ENCODE measurements at regions not wholly inside any gene's neighbourhood (a gene's known extent, or its start where the extent isn't known, plus 50 kb on each side); places are given as distances from the start of the nearest gene placed in this dataset.

DNA sequence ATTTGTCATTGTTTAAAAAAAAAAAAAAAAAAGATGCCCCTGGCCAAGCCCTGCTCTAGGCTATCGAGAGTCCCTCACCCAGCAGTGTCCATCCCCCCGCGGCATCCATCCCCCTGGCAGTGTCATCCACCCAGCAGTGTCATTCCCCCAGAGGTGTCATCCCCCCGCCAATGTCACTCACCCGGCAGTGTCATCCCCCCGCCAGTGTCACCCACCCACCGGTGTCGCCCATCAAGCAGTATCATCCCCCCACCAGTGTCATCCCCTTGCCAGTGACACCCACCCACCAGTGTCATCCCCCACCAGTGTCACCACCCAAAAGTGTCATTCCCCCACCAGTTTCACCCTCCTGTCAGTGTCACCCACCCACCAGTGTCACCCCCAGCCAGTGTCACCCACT lies 99.3 kb upstream of the PRR20G start:
- no peak overlapping the region for H3K4me2 ChIP-seq (ENCODE audit: insufficient read depth, low read length)
- no peak for TF ChIP-seq CTCF (IDR thresholded peaks at IDR 0.05; ENCODE audit: extremely low read depth in 1 of 2, insufficient read depth in 1 of 2, low read depth in 1 of 2, low read length in 2 of 2)
- no peak for TF ChIP-seq GATA2 (IDR thresholded peaks at IDR 0.05; ENCODE audit: insufficient read depth, insufficient read length, low read depth, low read length)
- no peak for TF ChIP-seq EZH2 (IDR thresholded peaks at IDR 0.05; ENCODE audit: borderline replicate concordance, low read depth, low read length, severe bottlenecking)
- no peak for TF ChIP-seq FOS (IDR thresholded peaks at IDR 0.05; ENCODE audit: borderline replicate concordance, insufficient read depth, low read length)
- TF ChIP-seq MAX (IDR thresholded peaks at IDR 0.05; ENCODE audit: insufficient read depth, insufficient read length), result no peak
- no peak for TF ChIP-seq POLR2AphosphoS5 (IDR thresholded peaks at IDR 0.05; ENCODE audit: insufficient read depth, low read depth, low read length)
- no peak for TF ChIP-seq MYC (IDR thresholded peaks at IDR 0.05; ENCODE audit: low read depth, low read length)
- TF ChIP-seq POLR2A (IDR thresholded peaks at IDR 0.05; ENCODE audit: low read depth, low read length), result no peak
- TF ChIP-seq JUN (IDR thresholded peaks at IDR 0.05; ENCODE audit: borderline replicate concordance, insufficient read depth, insufficient read length, low read depth), result no peak
- DNase-seq (ENCODE audit: low read depth, low spot score) (no peak), FAIRE-seq (no peak)
- H2AFZ ChIP-seq (ENCODE audit: low read depth, low read length), result no peak overlapping the region
- no peaks in the 10 kb centered on the region for H3K27me3 ChIP-seq (ENCODE audit: control insufficient read depth in 2 of 2, insufficient read depth in 2 of 2, low read length in 2 of 2)
- no peaks in the 10 kb centered on the region for H3K4me1 ChIP-seq (ENCODE audit: control insufficient read depth, extremely low read depth, insufficient read depth, low read length)
- H4K20me1 ChIP-seq (replicated peaks; ENCODE audit: control insufficient read depth, extremely low read depth, insufficient read depth, low read length), result no peaks in the 10 kb centered on the region
- H3K9me3 ChIP-seq (replicated peaks; ENCODE audit: control insufficient read depth, insufficient read depth, low read length), result no peaks in the 10 kb centered on the region
- ChIA-PET CTCF (interaction anchor here (0.7 kb wide), 1 partner anchor 36 kb away, joined by 3 read pairs; no protein-coding TSS in a partner anchor), POLR2A (interaction anchor here (0.7 kb wide), 1 partner anchor 52 kb away, joined by 3 read pairs; no protein-coding TSS in a partner anchor)
- dilution Hi-C loops (cut with MboI; ENCODE audit: extremely low pct_ligation_motif_present, low sequenced_read_pairs), result no loop called here
- no peak overlapping the region for H3K9ac ChIP-seq (replicated peaks; ENCODE audit: extremely low read depth, insufficient read depth, low read length)
- no TSS peak for BruUV-seq (replicated peaks)
- H3K4me3 ChIP-seq (replicated peaks in 1 of 3; ENCODE audit: insufficient read depth in 1 of 3, low read depth in 1 of 3, low read length in 3 of 3), result no peak overlapping the region
- intact Hi-C loops (cut with micrococcal nuclease), result no loop called here
- no peak overlapping the region for H3K27ac ChIP-seq (ENCODE audit: insufficient read depth, low read depth, low read length)
- H3K9me1 ChIP-seq (replicated peaks; ENCODE audit: control insufficient read depth, extremely low read depth, insufficient read depth, low read length), result no peaks in the 10 kb centered on the region
- H3K79me2 ChIP-seq (ENCODE audit: control insufficient read depth, insufficient read depth, low read length), result no peaks in the 10 kb centered on the region
- no peaks in the 10 kb centered on the region for H3K36me3 ChIP-seq (ENCODE audit: control insufficient read depth in 2 of 2, extremely low read depth in 1 of 2, insufficient read depth in 2 of 2, low read length in 2 of 2)

Measured in endothelial cell of umbilical vein (primary cell).